IMR-90 (cell line): ENCODE measurements at regions not wholly inside any gene's neighbourhood (a gene's known extent, or its start where the extent isn't known, plus 50 kb on each side); places are given as distances from the start of the nearest gene placed in this dataset.

Source experiments
- ATAC-seq: fragments of 200-7000 bp; cut with Tn5 transposase; 2 replicates; pipeline ENCODE4 v1.9.1; 2020; ENCODE audit warnings: low read depth, mild to moderate bottlenecking, moderate library complexity
- BruUV-seq: library from RNA; stranded (reverse); fragments of 400-500 nt; replicated peaks from 2 replicates; lab custom pipeline; 2021; lab: Mats Ljungman, UMichigan
- CTCF ChIA-PET: fragments of 300-600 bp; formaldehyde crosslinking; extraction: SDS; loops from one replicate; lab custom pipeline; 2021; ENCODE audit warnings: antibody characterized with exemption; lab: Yijun Ruan, JAX
- POLR2A ChIA-PET: fragments of 300-600 bp; sonication (Branson Sonifier 250); formaldehyde crosslinking; loops from one replicate; lab custom pipeline; 2022; ENCODE audit warnings: antibody characterized with exemption; ENCODE audit not compliant: unreplicated experiment; lab: Charles Lee
- DNase-seq: peaks from one replicate; pipeline ENCODE4 v3.0.0; 2013
- H2AFZ ChIP-seq: replicated peaks from 2 replicates; pipeline ENCODE3; 2013; ENCODE audit warnings: low read length, mild to moderate bottlenecking; ENCODE audit not compliant: poor library complexity
- H2AK5ac ChIP-seq: 2 replicates; pipeline ENCODE4 v1.6.1; 2013; ENCODE audit warnings: low read depth, low read length, inconsistent platforms
- H2AK9ac ChIP-seq: replicated peaks from 2 replicates; pipeline ENCODE3; 2013; ENCODE audit warnings: mild to moderate bottlenecking, low read depth, low read length, moderate library complexity; ENCODE audit not compliant: poor library complexity
- H2BK120ac ChIP-seq: 2 replicates; pipeline ENCODE4 v1.6.1; 2013; ENCODE audit warnings: low read depth, low read length, inconsistent platforms
- H2BK15ac ChIP-seq: 3 replicates; pipeline ENCODE4 v1.6.1; 2013; ENCODE audit warnings: low read depth, low read length, inconsistent platforms
- H2BK20ac ChIP-seq: 2 replicates; pipeline ENCODE4 v1.6.1; 2013; ENCODE audit warnings: low read depth, mild to moderate bottlenecking, inconsistent platforms, low read length, moderate library complexity
- H2BK5ac ChIP-seq: 2 replicates; pipeline ENCODE4 v1.6.1; 2013; ENCODE audit warnings: mild to moderate bottlenecking, low read depth, low read length, inconsistent platforms; ENCODE audit not compliant: poor library complexity, severe bottlenecking
- H3K14ac ChIP-seq: replicated peaks from 2 replicates; pipeline ENCODE4 v1.6.1; 2013; ENCODE audit warnings: low read depth, low read length, inconsistent platforms
- H3K18ac ChIP-seq: 2 replicates; pipeline ENCODE4 v1.6.1; 2013; ENCODE audit warnings: low read depth, low read length, control low read depth
- H3K23ac ChIP-seq: 2 replicates; pipeline ENCODE4 v1.6.1; 2013; ENCODE audit warnings: low read depth, low read length, inconsistent platforms
- H3K27ac ChIP-seq: 2 replicates; pipeline ENCODE4 v1.5.1; 2013; ENCODE audit warnings: mild to moderate bottlenecking, control low read depth, low read length; ENCODE audit not compliant: insufficient read depth
- H3K27me3 ChIP-seq: 2 replicates; pipeline ENCODE4 v1.6.1; 2013; ENCODE audit warnings: low read length; ENCODE audit not compliant: control insufficient read depth, insufficient read depth
- H3K36me3 ChIP-seq: 2 replicates; pipeline ENCODE4 v1.6.1; 2013; ENCODE audit warnings: low read length, mixed read lengths; ENCODE audit not compliant: control insufficient read depth, insufficient read depth
- H3K4ac ChIP-seq: 2 replicates; pipeline ENCODE4 v1.6.1; 2013; ENCODE audit warnings: low read depth, low read length, inconsistent platforms
- H3K4me1 ChIP-seq: 2 replicates; pipeline ENCODE4 v1.6.1; 2013; ENCODE audit warnings: low read length, mixed read lengths; ENCODE audit not compliant: control insufficient read depth, insufficient read depth
- H3K4me2 ChIP-seq: 2 replicates; pipeline ENCODE4 v1.6.1; 2013; ENCODE audit warnings: low read depth, mild to moderate bottlenecking, control low read depth, low read length, moderate library complexity
- H3K4me3 ChIP-seq: 2 replicates; pipeline ENCODE4 v1.5.1; 2013; ENCODE audit warnings: low read depth, mild to moderate bottlenecking, control low read depth, low read length, moderate library complexity; ENCODE audit not compliant: insufficient read depth
- H3K56ac ChIP-seq: 2 replicates; pipeline ENCODE4 v1.6.1; 2013; ENCODE audit warnings: low read length, inconsistent platforms; ENCODE audit not compliant: insufficient read depth; ENCODE audit errors: extremely low read depth
- H3K79me1 ChIP-seq, 2 experiments: 2 replicates each; pipeline ENCODE4 v1.6.1; 2013; ENCODE audit warnings: low read length in 2 of 2, inconsistent platforms in 1 of 2, low read depth in 1 of 2
- H3K9ac ChIP-seq: 2 replicates; pipeline ENCODE4 v1.6.1; 2013; ENCODE audit warnings: low read depth, low read length, control low read depth
- H3K9me1 ChIP-seq: 2 replicates; pipeline ENCODE4 v1.6.1; 2013; ENCODE audit warnings: low read length, inconsistent platforms; ENCODE audit not compliant: insufficient read depth
- H3K9me3 ChIP-seq: 2 replicates; pipeline ENCODE4 v1.6.1; 2013; ENCODE audit warnings: low read length; ENCODE audit not compliant: control insufficient read depth, insufficient read depth
- H4K20me1 ChIP-seq: 2 replicates; pipeline ENCODE4 v1.6.1; 2013; ENCODE audit warnings: low read length, inconsistent platforms; ENCODE audit not compliant: insufficient read depth
- H4K5ac ChIP-seq: 2 replicates; pipeline ENCODE4 v1.6.1; 2013; ENCODE audit warnings: mild to moderate bottlenecking, low read depth, low read length, control low read depth
- H4K8ac ChIP-seq, 2 experiments: 2 replicates each; pipeline ENCODE4 v1.6.1; 2013; ENCODE audit warnings: low read depth in 2 of 2, low read length in 2 of 2, control low read depth in 1 of 2, inconsistent platforms in 1 of 2
- H4K91ac ChIP-seq: 2 replicates; pipeline ENCODE4 v1.6.1; 2013; ENCODE audit warnings: low read depth, low read length, inconsistent platforms; ENCODE audit not compliant: insufficient read depth
- CEBPB ChIP-seq: IDR thresholded peaks from 2 replicates; pipeline ENCODE4 v1.6.1; 2012; ENCODE audit warnings: low read depth, low read length, improper control_type of control experiment
- FOS ChIP-seq: fragments of 150-350 bp; IDR thresholded peaks from 2 replicates; pipeline ENCODE4 v1.6.1; 2016; ENCODE audit warnings: low read depth, low read length
- RFX5 ChIP-seq: IDR thresholded peaks from 2 replicates; pipeline ENCODE4 v1.8.0; 2012; ENCODE audit warnings: low read depth, mild to moderate bottlenecking, low read length, moderate library complexity
- whole genome bisulfite sequencing, 2 experiments: methylation state at CpG; one replicate each; pipeline versions ENCODE4 v1.1.5 to v1.1.7; 2013; ENCODE audit warnings: missing lambda C conversion rate in 2 of 2; ENCODE audit not compliant: insufficient read length in 1 of 2; ENCODE audit errors: extremely low coverage in 2 of 2; 5-methylcytosine and 5-hydroxymethylcytosine counted together
- dilution Hi-C: fragments of 300-500 bp; cut with HindIII; formaldehyde crosslinking; loops from one replicate; pipeline ENCODE4 v1.14.3; 2018; ENCODE audit warnings: low sequenced_read_pairs; ENCODE audit not compliant: unreplicated experiment
- in situ Hi-C: fragments of 300-500 bp; cut with MboI; formaldehyde crosslinking; loops from 3 replicates; pipeline ENCODE4 v1.14.3; 2019; ENCODE audit warnings: low sequenced_read_pairs, inconsistent platforms, mixed read lengths
- intact Hi-C: fragments of 100-400 bp; cut with micrococcal nuclease; formaldehyde crosslinking; loops from 2 replicates; pipeline ENCODE4 v1.10.0; 2022
- TF ChIP-seq, protein P1 (sequence below): fragments of 150-350 bp; IDR thresholded peaks from 2 replicates; pipeline ENCODE4 v1.6.1; 2016; ENCODE audit warnings: low read depth, mild to moderate bottlenecking, low read length, moderate library complexity, borderline replicate concordance

DNA sequence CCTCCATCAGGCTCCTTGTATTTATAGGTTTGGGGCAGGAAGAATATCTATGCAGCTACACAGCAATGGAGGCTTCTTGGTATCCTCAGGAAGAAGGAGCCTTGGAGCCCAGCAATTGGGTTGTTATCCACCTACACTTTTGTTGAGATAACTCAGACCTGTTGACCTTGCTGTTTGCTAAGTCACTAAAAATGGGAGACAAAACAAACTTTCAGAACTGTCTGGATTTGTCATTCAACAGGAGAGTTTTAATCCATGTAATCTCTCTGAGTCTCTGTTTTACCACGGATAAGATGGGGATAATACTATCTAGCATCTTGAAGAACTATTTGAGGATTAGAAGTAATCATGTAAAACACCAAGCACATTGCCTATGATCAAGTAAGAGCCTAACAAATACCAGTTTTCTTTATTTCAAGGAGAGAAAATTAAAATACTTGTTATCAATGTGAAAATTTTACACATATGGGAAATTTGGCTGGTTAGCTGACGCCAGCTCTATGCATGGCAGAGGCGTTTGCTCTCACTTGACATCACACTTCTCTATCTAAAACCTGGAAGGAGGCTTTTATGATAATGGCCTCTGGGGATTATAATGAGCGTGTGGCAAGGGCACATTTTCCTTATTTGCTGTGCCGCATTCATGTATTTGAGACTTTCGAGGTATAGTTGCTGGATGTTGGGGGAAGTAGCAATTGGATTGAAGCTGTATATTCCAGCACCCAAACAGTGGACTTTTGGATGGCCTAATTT lies 215.6 kb downstream of the PDCD6IP start:
- no peak for DNase-seq
- POLR2A ChIA-PET: no interaction called here
- Histone ChIP-seq H2BK15ac (peak overlapping the region; percentile 88), H3K23ac (peak overlapping the region; percentile 39), H3K56ac (peak overlapping the region; percentile 22; the same call in 1 of the 2 replicates), H2BK5ac (peak overlapping the region; percentile 99), H3K4me2 (no peak overlapping the region), H3K4me3 (no peak overlapping the region), H3K36me3 (no peaks in the 10 kb centered on the region), H4K5ac (peak overlapping the region; percentile 90), H2BK120ac (peak overlapping the region; percentile 92), H3K27ac (peak overlapping the region; percentile 10; the same call in 1 of the 2 replicates), H2AFZ (no peak overlapping the region), H4K8ac (peak overlapping the region; percentile 76 to 84), H3K4ac (peak overlapping the region; percentile 74), H3K79me1 (no peaks in the 10 kb centered on the region), H3K14ac (peak overlapping the region; percentile 93), H4K91ac (peak overlapping the region; percentile 87), H4K20me1 (no peaks in the 10 kb centered on the region), H3K9me1 (peaks cover 11% of the 10 kb centered on the region), H3K27me3 (no peaks in the 10 kb centered on the region), H2AK5ac (peak overlapping the region; percentile 48), H3K9ac (no peak overlapping the region), H3K9me3 (no peaks in the 10 kb centered on the region), H3K18ac (peak overlapping the region; percentile 96), H2AK9ac (peak overlapping the region; percentile 55), H2BK20ac (peak overlapping the region; percentile 95), H3K4me1 (peaks cover 19% of the 10 kb centered on the region)
- no CpG with 5 or more reads among the region's 6 CpGs for WGBS, 2 experiments
- in situ Hi-C loops (no loop called here), intact Hi-C loops (loop anchor here (2.0 to 10.0 kb wide), 2 partner anchors 43 to 99 kb away; no protein-coding TSS in a partner anchor), dilution Hi-C loops (no loop called here)
- CTCF ChIA-PET: interaction anchor here (0.6 to 1.3 kb wide), 2 partner anchors 98 to 500 kb away, joined by 3 to 4 read pairs; no protein-coding TSS in a partner anchor
- no TSS peak for BruUV-seq
- TF ChIP-seq CEBPB (no peak), RFX5 (no peak), FOS (no peak)
- TF ChIP-seq, protein P1, sequence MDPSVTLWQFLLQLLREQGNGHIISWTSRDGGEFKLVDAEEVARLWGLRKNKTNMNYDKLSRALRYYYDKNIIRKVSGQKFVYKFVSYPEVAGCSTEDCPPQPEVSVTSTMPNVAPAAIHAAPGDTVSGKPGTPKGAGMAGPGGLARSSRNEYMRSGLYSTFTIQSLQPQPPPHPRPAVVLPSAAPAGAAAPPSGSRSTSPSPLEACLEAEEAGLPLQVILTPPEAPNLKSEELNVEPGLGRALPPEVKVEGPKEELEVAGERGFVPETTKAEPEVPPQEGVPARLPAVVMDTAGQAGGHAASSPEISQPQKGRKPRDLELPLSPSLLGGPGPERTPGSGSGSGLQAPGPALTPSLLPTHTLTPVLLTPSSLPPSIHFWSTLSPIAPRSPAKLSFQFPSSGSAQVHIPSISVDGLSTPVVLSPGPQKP: no peak
- ATAC-seq: no peak
